DMS153 treated with DMSO at 0.1 percent for 48 hours (cell line): ENCODE measurements at regions not wholly inside any gene's neighbourhood (a gene's known extent, or its start where the extent isn't known, plus 50 kb on each side); places are given as distances from the start of the nearest gene placed in this dataset.

Experiments
- DNase-seq: peaks from one replicate; lab custom pipeline; 2025; ENCODE audit not compliant: unreplicated experiment; lab: John Stamatoyannopoulos, UW

GRCh38 chr4:124903995-124904722 lies 191.6 kb upstream of the ANKRD50 start:
- peak; percentile 75 for DNase-seq

GRCh38 chr4:124902001-124902515 lies 189.5 kb upstream of the ANKRD50 start:
- DNase-seq: no peak

GRCh38 chr4:124899997-124900396 lies 187.5 kb upstream of the ANKRD50 start:
- DNase-seq: no peak

GRCh38 chr4:124890522-124890921 lies 178.0 kb upstream of the ANKRD50 start:
- no peak for DNase-seq

GRCh38 chr4:124887739-124888138 lies 175.2 kb upstream of the ANKRD50 start:
- DNase-seq: no peak

DNA sequence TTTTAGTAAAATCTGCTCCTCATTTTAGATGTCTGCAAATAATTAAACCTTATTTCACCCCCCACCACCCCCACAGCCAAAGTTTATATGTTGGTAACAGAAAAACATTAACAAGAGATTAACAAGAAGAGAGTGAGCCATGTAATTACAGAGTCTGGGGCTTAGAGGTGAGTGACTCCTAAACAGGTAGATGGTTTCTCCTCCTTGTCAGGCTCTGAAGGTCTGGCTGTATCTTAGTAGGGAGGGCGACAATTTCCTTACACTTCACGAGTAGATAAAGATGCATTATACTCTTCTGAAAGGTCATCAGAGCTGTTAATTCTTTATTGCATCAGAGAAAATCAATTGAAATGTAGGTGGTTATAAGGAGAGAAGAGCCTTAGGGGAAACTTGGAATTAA lies 171.8 kb upstream of the ANKRD50 start:
- no peak for DNase-seq

GRCh38 chr4:124883632-124884031 lies 171.1 kb upstream of the ANKRD50 start:
- DNase-seq: no peak

GRCh38 chr4:124879195-124879594 lies 166.7 kb upstream of the ANKRD50 start:
- no peak for DNase-seq

DNA sequence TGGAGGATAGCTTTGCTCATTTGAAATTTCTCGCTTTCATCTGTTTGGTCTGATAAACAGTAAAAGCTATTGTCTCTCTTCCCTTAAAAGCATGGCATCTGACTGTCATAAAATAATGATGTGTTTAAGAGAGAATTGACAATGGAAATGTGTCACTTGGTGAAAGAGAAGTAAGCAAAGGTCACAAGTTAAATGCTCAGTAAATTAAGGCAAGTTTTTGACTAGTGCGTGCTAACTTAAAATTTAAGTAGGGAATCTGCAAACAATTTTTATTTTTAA lies 161.6 kb upstream of the ANKRD50 start:
- DNase-seq: no peak

DNA sequence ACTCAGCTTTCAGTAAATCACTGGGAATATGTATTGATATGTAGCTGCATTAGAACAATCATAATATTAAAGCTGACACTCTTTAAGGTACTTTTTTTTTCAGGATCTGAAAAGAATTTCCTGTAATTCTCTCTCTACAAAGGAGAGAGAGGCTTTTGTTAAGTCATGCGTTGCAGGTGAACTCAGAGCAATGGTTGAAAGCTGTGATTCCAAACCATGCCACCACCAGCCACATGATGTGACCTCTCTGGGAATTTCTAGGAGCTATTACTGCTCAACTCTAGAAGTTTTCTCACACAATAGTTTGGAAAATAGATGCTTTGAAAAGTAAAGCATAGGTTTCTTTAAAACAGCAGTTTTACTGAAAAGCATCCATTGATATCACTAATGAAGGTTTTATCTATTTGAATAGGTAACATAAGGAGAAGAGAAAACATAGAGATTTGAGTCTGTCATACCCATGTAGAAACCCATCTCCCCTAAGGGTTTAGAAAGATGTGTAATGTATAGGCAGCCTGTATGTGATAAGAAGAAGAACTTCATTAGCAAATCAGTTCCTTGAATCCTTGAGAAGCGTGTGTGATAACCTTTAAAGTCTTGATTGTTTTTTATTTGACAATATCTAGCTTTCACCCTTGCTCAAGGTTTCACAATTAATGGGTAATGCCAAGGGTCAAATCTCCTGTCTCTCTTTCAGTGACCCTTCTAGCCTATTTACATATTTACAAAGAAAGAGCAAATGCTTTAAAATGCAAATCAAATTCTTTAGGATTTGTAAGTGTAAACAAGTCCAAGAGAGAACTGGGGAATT lies 161.0 kb upstream of the ANKRD50 start:
- DNase-seq: no peak

DNA sequence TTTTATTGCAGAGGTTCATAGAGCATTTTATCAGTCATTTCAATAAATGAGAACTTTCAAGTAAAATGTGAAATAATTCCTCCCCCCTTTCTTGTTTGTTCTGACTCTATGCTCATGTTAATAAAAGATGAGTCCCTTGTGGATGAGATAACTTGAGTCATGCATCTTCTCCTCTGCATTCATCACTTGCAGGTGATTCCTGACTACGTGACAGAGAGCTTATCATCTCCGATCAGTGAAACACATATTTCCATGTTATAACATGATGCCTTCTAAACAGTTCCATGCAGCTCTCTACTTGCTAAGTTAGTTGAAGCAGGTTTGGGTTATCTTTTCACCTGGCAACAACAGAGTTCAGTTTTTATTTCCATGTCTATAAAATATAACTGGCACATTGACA lies 160.1 kb upstream of the ANKRD50 start:
- no peak for DNase-seq

DNA sequence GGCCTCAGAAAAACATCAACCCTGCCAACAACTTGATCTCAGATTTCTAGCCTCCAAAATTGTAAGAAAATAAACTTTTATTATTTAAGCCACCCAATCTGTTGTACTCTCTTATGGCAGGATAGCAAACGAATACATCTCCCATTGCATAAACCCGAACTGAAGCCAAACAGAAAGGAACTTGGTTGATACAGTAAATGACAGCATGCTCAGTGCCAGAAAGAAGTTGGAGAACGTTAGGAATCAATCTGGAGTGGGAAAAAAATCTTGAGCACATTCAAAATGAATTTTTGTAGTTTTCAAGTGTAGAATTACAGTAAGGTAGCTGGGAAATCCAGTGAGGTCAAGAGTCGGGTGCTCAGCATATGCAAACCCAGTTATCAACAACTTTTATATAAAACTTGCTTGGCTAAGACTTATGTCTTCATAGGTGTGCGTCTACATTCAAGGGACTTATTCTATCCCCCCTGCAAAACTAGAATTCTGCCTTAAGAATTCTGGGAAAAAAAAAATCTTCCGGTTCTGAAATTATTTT lies 157.5 kb upstream of the ANKRD50 start:
- DNase-seq: no peak

DNA sequence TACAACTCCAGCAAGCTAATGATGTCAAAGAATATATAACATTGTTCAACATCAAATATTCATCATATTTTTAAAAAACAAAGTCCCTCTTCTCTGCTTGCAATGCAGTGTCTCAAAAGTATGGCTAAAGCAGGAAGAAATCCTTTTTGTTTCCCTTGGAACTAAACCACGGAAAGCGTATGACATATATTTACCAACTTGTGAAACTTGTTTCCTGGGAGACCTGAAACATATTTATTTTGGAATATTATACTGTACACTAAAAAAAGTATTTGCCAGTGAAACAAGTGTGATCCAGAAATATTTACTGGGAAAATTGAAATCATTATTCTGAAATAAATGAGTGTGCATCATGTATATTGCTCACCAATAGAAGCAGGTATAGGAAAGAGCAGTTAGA lies 156.0 kb upstream of the ANKRD50 start:
- DNase-seq: no peak

DNA sequence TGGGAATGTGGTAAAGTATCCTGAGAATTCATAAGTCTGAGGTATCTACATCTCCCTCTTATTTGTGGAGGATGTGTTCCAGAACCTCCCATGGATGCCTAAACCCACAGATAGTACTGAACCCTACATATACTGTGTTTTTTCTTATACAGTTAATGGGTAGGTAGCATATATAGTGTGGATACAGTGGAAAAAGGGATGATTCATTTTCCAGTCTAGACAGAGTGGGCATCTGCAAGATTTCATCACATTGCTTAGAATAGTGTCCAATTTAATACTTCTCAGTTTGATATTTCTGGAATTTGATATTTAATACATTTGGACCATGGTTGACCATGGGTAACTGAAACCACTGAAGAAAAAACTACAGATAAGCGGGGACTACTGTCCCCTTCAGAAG lies 155.0 kb upstream of the ANKRD50 start:
- no peak for DNase-seq

DNA sequence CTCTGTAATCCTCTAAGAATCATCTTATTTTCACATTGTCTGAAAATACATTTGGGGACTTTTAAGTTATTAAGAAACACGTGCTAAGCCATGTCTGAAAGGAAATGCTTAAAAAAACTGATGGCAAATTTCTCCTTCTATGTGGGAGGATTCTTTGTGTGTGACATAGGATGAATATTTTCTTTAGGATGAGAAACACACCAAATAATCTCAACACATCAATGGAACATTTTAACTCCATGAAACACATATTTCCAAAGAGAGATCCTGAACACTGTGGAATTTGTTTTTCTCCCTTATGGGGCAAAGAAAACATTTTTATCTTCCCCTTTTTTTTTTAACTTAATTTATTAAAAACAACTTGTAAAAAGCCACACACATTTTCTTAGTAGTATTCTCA lies 153.8 kb upstream of the ANKRD50 start:
- no peak for DNase-seq

DNA sequence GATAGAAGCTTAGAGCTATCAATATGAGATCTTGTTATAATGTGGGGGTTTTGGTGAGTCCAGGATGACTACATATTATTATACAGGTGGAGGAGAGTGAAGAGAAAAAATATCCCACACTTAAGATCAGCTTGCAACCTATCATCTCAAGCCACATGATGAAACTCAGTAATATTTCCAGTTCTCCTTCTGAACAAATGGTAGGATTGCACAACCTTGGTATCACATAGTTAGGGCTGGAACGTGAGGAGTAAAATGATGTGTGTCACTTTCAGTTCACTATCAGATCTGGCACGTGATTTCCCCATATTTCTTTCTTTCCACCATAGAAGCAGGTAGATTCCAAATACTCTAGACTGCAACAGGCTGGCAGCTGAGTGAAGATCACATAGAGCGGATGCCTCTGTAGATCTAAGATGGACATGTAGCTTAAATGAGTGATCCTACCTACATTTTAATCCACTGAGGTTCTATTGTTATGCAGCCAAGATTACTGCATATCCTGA lies 150.6 kb upstream of the ANKRD50 start:
- no peak for DNase-seq

DNA sequence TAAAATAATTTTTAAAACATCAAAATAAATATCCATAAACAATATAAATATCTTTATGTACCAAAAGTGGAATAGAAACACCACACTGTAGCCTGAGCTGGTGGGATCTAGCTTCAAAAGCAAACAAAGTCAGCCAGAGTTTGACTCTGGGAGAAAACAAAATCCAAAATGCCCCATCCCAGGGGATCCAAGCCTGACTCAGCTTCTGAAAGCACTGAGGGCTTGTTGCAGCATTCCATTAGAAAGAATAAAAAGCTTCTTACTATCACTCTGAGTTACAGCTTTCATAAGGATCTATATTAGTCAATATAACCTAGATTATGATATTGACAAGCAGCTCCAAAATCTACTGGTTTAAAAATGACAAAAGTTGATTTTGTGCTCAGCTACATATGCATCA lies 149.7 kb upstream of the ANKRD50 start:
- no peak for DNase-seq

- no peak for DNase-seq
Observed at GRCh38 chr4:124861761-124862160, 149.2 kb upstream of the ANKRD50 start.

- DNase-seq: no peak
Observed at GRCh38 chr4:124854968-124855367, 142.4 kb upstream of the ANKRD50 start.

- DNase-seq: no peak
Observed at GRCh38 chr4:124851741-124852140, 139.2 kb upstream of the ANKRD50 start.

- DNase-seq: no peak
Observed at GRCh38 chr4:124846306-124846705, 133.8 kb upstream of the ANKRD50 start.

- DNase-seq: no peak
Observed at GRCh38 chr4:124839786-124840390, 127.4 kb upstream of the ANKRD50 start.
